HepG2 (cell line): ENCODE measurements at regions not wholly inside any gene's neighbourhood (a gene's known extent, or its start where the extent isn't known, plus 50 kb on each side); places are given as distances from the start of the nearest gene placed in this dataset.

Source experiments
- ATAC-seq: fragments of 200-7000 bp; cut with Tn5 transposase; 3 replicates; pipeline ENCODE4 v1.9.1; 2020; ENCODE audit warnings: mild to moderate bottlenecking, moderate library complexity
- BruUV-seq: library from RNA; stranded (reverse); fragments of 400-500 nt; replicated peaks from 2 replicates; lab custom pipeline; 2021; lab: Mats Ljungman, UMichigan
- CTCF ChIA-PET: fragments of 300-600 bp; formaldehyde crosslinking; extraction: SDS; loops from one replicate; lab custom pipeline; 2021; ENCODE audit warnings: low total read pairs, inconsistent platforms, low intra/inter-chr PET ratio; lab: Yijun Ruan, JAX
- POLR2A ChIA-PET: fragments of 350-600 bp; sonication (Branson Sonifier 250); formaldehyde crosslinking; loops from one replicate; lab custom pipeline; 2020; ENCODE audit warnings: antibody characterized with exemption, inconsistent platforms; lab: Yijun Ruan, JAX
- DNase-seq: peaks from one replicate; pipeline ENCODE4 v3.0.0-alpha.2; 2015; ENCODE audit warnings: low spot score
- FAIRE-seq: peaks from 3 replicates; lab custom pipeline; 2011; peaks lifted over from hg19 to GRCh38; lab: Jason Lieb, UNC
- H2AFZ ChIP-seq: one replicate; pipeline ENCODE4 v1.6.1; 2011; ENCODE audit warnings: low read length, inconsistent platforms
- H3K27ac ChIP-seq: fragments of 300-600 bp; 3 replicates; pipeline ENCODE4 v1.8.0; 2011; ENCODE audit warnings: mixed run types, mild to moderate bottlenecking, mixed read lengths, low read length, inconsistent platforms; ENCODE audit not compliant: insufficient read depth; ENCODE audit errors: extremely low read length
- H3K27me3 ChIP-seq, 2 experiments: fragments of 200-600 bp in 1 of 2; 2 replicates in 1 of 2; 3 replicates in 1 of 2; pipeline versions ENCODE4 v1.6.0 to v1.8.0; 2011; ENCODE audit warnings: low read length in 2 of 2, mild to moderate bottlenecking in 2 of 2, moderate library complexity in 2 of 2, inconsistent platforms in 1 of 2; ENCODE audit not compliant: insufficient read depth in 2 of 2, control insufficient read depth in 1 of 2
- H3K36me3 ChIP-seq, 2 experiments: fragments of 200-600 bp in 1 of 2; replicated peaks in 1 of 2; 2 replicates in 1 of 2; 3 replicates in 1 of 2; pipeline versions ENCODE4 v1.5.1 to v1.8.0; 2011; ENCODE audit warnings: low read length in 2 of 2, inconsistent platforms in 1 of 2; ENCODE audit not compliant: insufficient read depth in 2 of 2, control insufficient read depth in 1 of 2
- H3K4me1 ChIP-seq: 2 replicates; pipeline ENCODE4 v1.5.1; 2012; ENCODE audit warnings: low read length, inconsistent platforms; ENCODE audit not compliant: insufficient read depth
- H3K4me2 ChIP-seq: 2 replicates; pipeline ENCODE4 v1.6.0; 2011; ENCODE audit warnings: low read depth, low read length, inconsistent platforms
- H3K4me3 ChIP-seq, 3 experiments: fragments of 200-600 bp in 1 of 3; sonication (generic), shearing (Covaris generic) in 1 of 3; replicated peaks in 1 of 3; 2 replicates each; pipeline ENCODE4 v1.5.1; 2011 to 2016; ENCODE audit warnings: low read length in 3 of 3, inconsistent platforms in 2 of 3, low read depth in 2 of 3, mild to moderate bottlenecking in 2 of 3, control low read depth in 1 of 3, mixed read lengths in 1 of 3; ENCODE audit not compliant: insufficient read depth in 1 of 3
- H3K79me2 ChIP-seq: one replicate; pipeline ENCODE4 v1.6.1; 2011; ENCODE audit warnings: low read length, inconsistent platforms; ENCODE audit not compliant: insufficient read depth
- H3K9ac ChIP-seq: 2 replicates; pipeline ENCODE4 v1.6.0; 2011; ENCODE audit warnings: mild to moderate bottlenecking, low read depth, low read length, inconsistent platforms; ENCODE audit not compliant: insufficient read depth
- H3K9me3 ChIP-seq: 2 replicates; pipeline ENCODE4 v1.5.1; 2012; ENCODE audit warnings: mild to moderate bottlenecking, low read length
- H4K20me1 ChIP-seq: 2 replicates; pipeline ENCODE4 v1.6.0; 2011; ENCODE audit warnings: inconsistent platforms, mild to moderate bottlenecking, low read length, moderate library complexity; ENCODE audit not compliant: insufficient read depth
- ATM ChIP-seq: fragments of 450-650 bp; IDR thresholded peaks from 2 replicates; pipeline ENCODE4 v1.7.1; 2017; ENCODE audit warnings: mild to moderate bottlenecking, borderline replicate concordance
- ELF4 ChIP-seq: sonication (generic); formaldehyde crosslinking; IDR thresholded peaks from 2 replicates; pipeline ENCODE4 v1.5.0; 2020; ENCODE audit warnings: missing genetic modification reagents, mild to moderate bottlenecking, moderate library complexity, borderline replicate concordance
- PAF1 ChIP-seq: IDR thresholded peaks from 2 replicates; pipeline ENCODE4 v1.6.1; 2016; ENCODE audit warnings: missing genetic modification reagents, missing compliant biosample characterization
- RCOR2 ChIP-seq: IDR thresholded peaks from 2 replicates; pipeline ENCODE4 v1.6.1; 2016; ENCODE audit warnings: missing biosample characterization, missing genetic modification reagents
- REL ChIP-seq: sonication (generic); formaldehyde crosslinking; conservative IDR thresholded peaks from 2 replicates; pipeline ENCODE4 v1.8.0; 2022; ENCODE audit warnings: mild to moderate bottlenecking, missing genetic modification reagents, moderate library complexity
- TGIF2 ChIP-seq: IDR thresholded peaks from 2 replicates; pipeline ENCODE4 v1.6.1; 2016; ENCODE audit warnings: control low read depth, missing compliant biosample characterization
- ZBTB33 ChIP-seq: sonication (generic); formaldehyde crosslinking; IDR thresholded peaks from 2 replicates; pipeline ENCODE4 v1.4.0; 2020; ENCODE audit warnings: missing genetic modification reagents
- ZFP36L2 ChIP-seq: sonication (generic); formaldehyde crosslinking; IDR thresholded peaks from 2 replicates; pipeline ENCODE4 v1.4.0; 2020; ENCODE audit warnings: missing genetic modification reagents
- ZNF333 ChIP-seq: sonication (generic); formaldehyde crosslinking; IDR thresholded peaks from 2 replicates; pipeline ENCODE4 v1.4.0; 2020; ENCODE audit warnings: mild to moderate bottlenecking, missing genetic modification reagents, borderline replicate concordance
- ZNF430 ChIP-seq: sonication (generic); formaldehyde crosslinking; IDR thresholded peaks from 2 replicates; pipeline ENCODE4 v1.9.0; 2021; ENCODE audit warnings: mild to moderate bottlenecking, missing genetic modification reagents
- ZNF513 ChIP-seq: sonication (generic); formaldehyde crosslinking; conservative IDR thresholded peaks from 2 replicates; pipeline ENCODE4 v1.5.0; 2020; ENCODE audit warnings: missing genetic modification reagents
- ZNF564 ChIP-seq: sonication (generic); formaldehyde crosslinking; IDR thresholded peaks from 2 replicates; pipeline ENCODE4 v1.8.1; 2023; ENCODE audit warnings: mild to moderate bottlenecking, missing genetic modification reagents
- ZNF75D ChIP-seq: sonication (generic); formaldehyde crosslinking; IDR thresholded peaks from 2 replicates; pipeline ENCODE4 v1.8.1; 2023; ENCODE audit warnings: missing genetic modification reagents, mild to moderate bottlenecking, borderline replicate concordance
- WGBS: methylation state at CpG from one replicate; pipeline ENCODE4 v1.1.6; 2017; ENCODE audit warnings: low lambda C conversion rate; 5-methylcytosine and 5-hydroxymethylcytosine counted together
- in situ Hi-C: cut with HindIII; loops from 2 replicates; pipeline ENCODE4 v1.10.0; 2017; ENCODE audit warnings: low pct_unique_long_range_greater_than_20kb; ENCODE audit not compliant: extremely low pct_ligation_motif_present
- intact Hi-C: fragments of 100-400 bp; cut with micrococcal nuclease; formaldehyde crosslinking; loops from one replicate; pipeline ENCODE4 v1.10.0; 2022; ENCODE audit not compliant: unreplicated experiment

GRCh38 chr13:91278291-91278690 is 69.2 kb upstream of the MIR17HG start:
- H3K36me3 ChIP-seq, result no peaks in the 10 kb centered on the region
- H3K9ac ChIP-seq, result no peak overlapping the region
- BruUV-seq, result no TSS peak
- H2AFZ ChIP-seq, result no peak overlapping the region
- ChIA-PET CTCF (no interaction called here), POLR2A (no interaction called here)
- no peaks in the 10 kb centered on the region for H4K20me1 ChIP-seq
- no peaks in the 10 kb centered on the region; a peak in 1 of 5 replicates for H3K27me3 ChIP-seq
- FAIRE-seq (no peak), DNase-seq (no peak), ATAC-seq (no peak)
- no peaks in the 10 kb centered on the region for H3K79me2 ChIP-seq
- 0% methylated on average over 3 of the region's 3 CpGs for WGBS
- no peak overlapping the region for H3K4me3 ChIP-seq
- TF ChIP-seq ELF4 (CRISPR knock-in tag) (no peak), ZBTB33 (CRISPR knock-in tag) (no peak), RCOR2 (CRISPR knock-in tag) (no peak), ATM (no peak), ZNF513 (CRISPR knock-in tag) (no peak), ZNF75D (CRISPR knock-in tag) (no peak), PAF1 (no peak), ZNF430 (CRISPR knock-in tag) (no peak), REL (CRISPR knock-in tag) (no peak), ZNF333 (CRISPR knock-in tag) (no peak), TGIF2 (CRISPR knock-in tag) (no peak), ZNF564 (CRISPR knock-in tag) (no peak), ZFP36L2 (CRISPR knock-in tag) (no peak)
- no peaks in the 10 kb centered on the region for H3K9me3 ChIP-seq
- no peak overlapping the region for H3K27ac ChIP-seq
- no peak overlapping the region for H3K4me2 ChIP-seq
- intact Hi-C loops (no loop called here), in situ Hi-C loops (no loop called here)
- H3K4me1 ChIP-seq, result no peaks in the 10 kb centered on the region
